ENCODE measurements at regions not wholly inside any gene's neighbourhood (a gene's known extent, or its start where the extent isn't known, plus 50 kb on each side); places are given as distances from the start of the nearest gene placed in this dataset.

- Histone ChIP-seq H3K4me3 (ENCODE audit: low read length) (no peak overlapping the region), H3K9me2 (replicated peaks; ENCODE audit: control insufficient read depth, low read length) (no peaks in the 10 kb centered on the region), H3K4me1 (ENCODE audit: control insufficient read depth, low read length) (no peaks in the 10 kb centered on the region), H3K27ac (ENCODE audit: low read depth, low read length) (no peak overlapping the region), H3K27me3 (ENCODE audit: control insufficient read depth, low read length) (no peaks in the 10 kb centered on the region), H3F3A (ENCODE audit: control insufficient read depth, insufficient read depth) (no peaks in the 10 kb centered on the region), H4K20me1 (ENCODE audit: control insufficient read depth, insufficient read depth, low read depth, low read length) (no peaks in the 10 kb centered on the region), H3K9me3 (ENCODE audit: control insufficient read depth, insufficient read depth, low read length) (no peaks in the 10 kb centered on the region), H3K4me2 (ENCODE audit: low read length) (no peak overlapping the region), H3K79me2 (ENCODE audit: control insufficient read depth, low read length) (no peaks in the 10 kb centered on the region), H3K36me3 (ENCODE audit: control insufficient read depth, low read length) (no peaks in the 10 kb centered on the region)
- no peak for TF ChIP-seq EZH2phosphoT487 (IDR thresholded peaks at IDR 0.05; ENCODE audit: borderline replicate concordance, low read length)
- no peak for TF ChIP-seq CTCF (IDR thresholded peaks at IDR 0.05; ENCODE audit: low read depth, low read length, poor library complexity, severe bottlenecking)
Measured at GRCh38 chr11:80096736-80097135, 655.9 kb upstream of the TENM4 start.

DNA sequence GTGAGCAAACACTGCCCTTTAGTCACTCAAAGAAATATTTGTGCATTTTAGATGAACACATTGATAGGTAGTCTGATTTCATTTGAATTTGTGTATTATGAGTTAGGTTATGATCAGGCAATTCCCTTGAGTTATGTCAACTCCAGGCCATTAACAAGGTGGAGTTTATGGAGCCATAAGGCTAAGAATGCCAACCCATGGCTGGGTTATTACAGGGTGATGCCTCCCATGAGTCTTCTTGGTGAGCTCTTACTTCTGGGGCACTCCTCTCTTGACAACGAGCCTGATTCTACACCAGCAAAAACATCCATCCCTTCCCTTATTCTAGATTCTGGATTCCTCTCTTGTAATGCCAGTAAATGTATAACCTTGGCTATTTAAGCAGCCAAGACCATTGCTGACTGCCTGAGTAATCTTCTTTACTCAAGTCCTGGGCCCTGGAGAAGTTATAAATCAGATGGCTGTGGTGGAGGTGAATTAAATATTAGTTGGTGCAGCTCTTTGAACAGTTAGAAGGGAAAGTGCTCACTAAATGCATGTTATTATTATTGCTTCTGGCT, 645.7 kb upstream of the TENM4 start:
- Histone ChIP-seq H3K27me3 (ENCODE audit: control insufficient read depth, low read length) (no peaks in the 10 kb centered on the region), H3K9me3 (ENCODE audit: control insufficient read depth, insufficient read depth, low read length) (no peaks in the 10 kb centered on the region), H3F3A (ENCODE audit: control insufficient read depth, insufficient read depth) (no peaks in the 10 kb centered on the region), H3K4me2 (ENCODE audit: low read length) (no peak overlapping the region), H3K4me3 (ENCODE audit: low read length) (no peak overlapping the region), H3K36me3 (ENCODE audit: control insufficient read depth, low read length) (no peaks in the 10 kb centered on the region), H4K20me1 (ENCODE audit: control insufficient read depth, insufficient read depth, low read depth, low read length) (no peaks in the 10 kb centered on the region), H3K27ac (ENCODE audit: low read depth, low read length) (no peak overlapping the region), H3K4me1 (ENCODE audit: control insufficient read depth, low read length) (no peaks in the 10 kb centered on the region), H3K79me2 (ENCODE audit: control insufficient read depth, low read length) (no peaks in the 10 kb centered on the region), H3K9me2 (replicated peaks; ENCODE audit: control insufficient read depth, low read length) (no peaks in the 10 kb centered on the region)
- TF ChIP-seq CTCF (IDR thresholded peaks at IDR 0.05; ENCODE audit: low read depth, low read length, poor library complexity, severe bottlenecking) (no peak), EZH2phosphoT487 (IDR thresholded peaks at IDR 0.05; ENCODE audit: borderline replicate concordance, low read length) (no peak)

- Histone ChIP-seq H3K36me3 (ENCODE audit: control insufficient read depth, low read length) (no peaks in the 10 kb centered on the region), H3K4me3 (ENCODE audit: low read length) (no peak overlapping the region), H3K79me2 (ENCODE audit: control insufficient read depth, low read length) (no peaks in the 10 kb centered on the region), H4K20me1 (ENCODE audit: control insufficient read depth, insufficient read depth, low read depth, low read length) (no peaks in the 10 kb centered on the region), H3K27ac (ENCODE audit: low read depth, low read length) (no peak overlapping the region), H3K9me2 (replicated peaks; ENCODE audit: control insufficient read depth, low read length) (no peaks in the 10 kb centered on the region), H3K4me2 (ENCODE audit: low read length) (no peak overlapping the region), H3K27me3 (ENCODE audit: control insufficient read depth, low read length) (no peaks in the 10 kb centered on the region), H3K4me1 (ENCODE audit: control insufficient read depth, low read length) (no peaks in the 10 kb centered on the region), H3K9me3 (ENCODE audit: control insufficient read depth, insufficient read depth, low read length) (no peaks in the 10 kb centered on the region), H3F3A (ENCODE audit: control insufficient read depth, insufficient read depth) (no peaks in the 10 kb centered on the region)
- TF ChIP-seq EZH2phosphoT487 (IDR thresholded peaks at IDR 0.05; ENCODE audit: borderline replicate concordance, low read length) (no peak), CTCF (IDR thresholded peaks at IDR 0.05; ENCODE audit: low read depth, low read length, poor library complexity, severe bottlenecking) (no peak)
Measured at GRCh38 chr11:80085563-80085962, 644.7 kb upstream of the TENM4 start.
